Adipocyte (in vitro differentiated cells): ENCODE measurements at regions not wholly inside any gene's neighbourhood (a gene's known extent, or its start where the extent isn't known, plus 50 kb on each side); places are given as distances from the start of the nearest gene placed in this dataset.
"Not testable (repeated sequence)": the region's sequence is repeated elsewhere in the genome, so short reads cannot be mapped to it uniquely, and the experiment has no call there.

Experiments
- DNase-seq: peaks from one replicate; pipeline ENCODE4 v3.0.0-alpha.2; 2015; ENCODE audit warnings: low read depth
- H3K27me3 ChIP-seq: replicated peaks from 2 replicates; pipeline ENCODE4 v1.7.0; 2013; ENCODE audit warnings: mild to moderate bottlenecking, low read length, moderate library complexity; ENCODE audit not compliant: control insufficient read depth, insufficient read depth
- H3K36me3 ChIP-seq: 2 replicates; pipeline ENCODE4 v1.7.0; 2013; ENCODE audit warnings: low read length, mild to moderate bottlenecking, moderate library complexity; ENCODE audit not compliant: control insufficient read depth, insufficient read depth, severe bottlenecking
- H3K4me1 ChIP-seq: 2 replicates; pipeline ENCODE4 v1.7.0; 2013; ENCODE audit warnings: mild to moderate bottlenecking, low read length, moderate library complexity; ENCODE audit not compliant: control insufficient read depth, insufficient read depth
- H3K4me3 ChIP-seq: 2 replicates; pipeline ENCODE4 v1.7.0; 2013; ENCODE audit warnings: mild to moderate bottlenecking, low read length, moderate library complexity
- H3K9ac ChIP-seq: 2 replicates; pipeline ENCODE4 v1.7.0; 2013; ENCODE audit warnings: mild to moderate bottlenecking, low read length, moderate library complexity
- H3K9me3 ChIP-seq: 2 replicates; pipeline ENCODE4 v1.7.0; 2013; ENCODE audit warnings: mild to moderate bottlenecking, low read length, moderate library complexity; ENCODE audit not compliant: control insufficient read depth

DNA sequence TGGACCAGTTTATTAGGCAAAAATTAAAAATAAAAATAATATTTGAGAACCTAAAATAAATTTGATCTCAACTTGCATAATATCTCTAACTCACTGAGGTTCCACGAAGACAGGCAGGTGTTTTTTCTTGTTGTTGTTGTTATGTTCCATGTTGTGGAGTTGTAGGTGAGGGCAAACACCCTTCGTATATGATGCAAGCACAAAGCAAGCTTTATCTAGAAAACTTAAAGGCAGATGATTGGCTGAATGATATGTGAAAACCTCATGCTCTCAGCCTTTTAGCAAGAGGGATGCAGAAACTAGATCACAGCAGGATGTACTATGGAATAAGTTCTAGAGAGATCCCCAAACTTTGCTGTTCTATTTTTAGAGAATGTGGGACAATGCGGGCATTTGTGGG lies 502.7 kb downstream of the ETNK1 start:
- Histone ChIP-seq H3K9ac (no peak overlapping the region), H3K36me3 (no peaks in the 10 kb centered on the region), H3K9me3 (no peaks in the 10 kb centered on the region), H3K27me3 (peaks cover 7% of the 10 kb centered on the region), H3K4me1 (no peaks in the 10 kb centered on the region), H3K4me3 (no peak overlapping the region)
- DNase-seq = no peak

DNA sequence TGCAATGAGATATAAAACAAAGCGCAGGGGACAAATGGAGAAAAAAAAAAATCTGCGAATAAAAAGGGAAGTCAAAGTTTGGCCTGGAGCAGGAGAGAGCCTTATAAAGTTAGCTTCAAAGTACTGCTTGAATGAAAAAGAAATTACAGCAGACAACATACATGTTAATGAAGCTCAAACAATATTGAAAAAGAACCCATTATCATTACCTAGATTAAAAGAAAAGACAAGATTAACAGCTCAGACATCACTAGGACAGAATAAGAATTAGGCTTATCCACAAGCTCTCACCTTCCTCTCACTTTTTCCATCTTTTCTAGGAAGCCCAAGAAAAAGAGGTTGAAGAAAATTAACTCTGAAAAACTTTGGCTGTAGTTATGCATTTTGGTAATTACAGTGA lies 503.5 kb downstream of the ETNK1 start:
- no peaks in the 10 kb centered on the region for H3K4me1 ChIP-seq
- H3K36me3 ChIP-seq = no peaks in the 10 kb centered on the region
- H3K27me3 ChIP-seq = peaks cover 7% of the 10 kb centered on the region
- DNase-seq = no peak
- no peak overlapping the region for H3K4me3 ChIP-seq
- H3K9me3 ChIP-seq = no peaks in the 10 kb centered on the region
- H3K9ac ChIP-seq = no peak overlapping the region

- Histone ChIP-seq H3K4me3 (no peak overlapping the region), H3K9ac (no peak overlapping the region), H3K4me1 (no peaks in the 10 kb centered on the region), H3K27me3 (no peaks in the 10 kb centered on the region), H3K36me3 (no peaks in the 10 kb centered on the region), H3K9me3 (no peaks in the 10 kb centered on the region)
- no peak for DNase-seq
Measured at GRCh38 chr12:23132357-23132756, 507.4 kb downstream of the ETNK1 start.

GRCh38 chr12:23133471-23133870 lies 508.5 kb downstream of the ETNK1 start:
- no peak for DNase-seq
- Histone ChIP-seq H3K4me3 (no peak overlapping the region), H3K27me3 (no peaks in the 10 kb centered on the region), H3K9me3 (no peaks in the 10 kb centered on the region), H3K36me3 (no peaks in the 10 kb centered on the region), H3K4me1 (no peaks in the 10 kb centered on the region), H3K9ac (no peak overlapping the region)

GRCh38 chr12:23139026-23139425 lies 514.1 kb downstream of the ETNK1 start:
- H3K4me3 ChIP-seq = no peak overlapping the region
- H3K36me3 ChIP-seq = no peaks in the 10 kb centered on the region
- no peak overlapping the region for H3K9ac ChIP-seq
- H3K4me1 ChIP-seq = no peaks in the 10 kb centered on the region
- DNase-seq = no peak
- no peaks in the 10 kb centered on the region for H3K9me3 ChIP-seq
- H3K27me3 ChIP-seq = no peaks in the 10 kb centered on the region

- Histone ChIP-seq H3K4me1 (no peaks in the 10 kb centered on the region), H3K9ac (no peak overlapping the region), H3K9me3 (no peaks in the 10 kb centered on the region), H3K36me3 (no peaks in the 10 kb centered on the region), H3K4me3 (no peak overlapping the region), H3K27me3 (no peaks in the 10 kb centered on the region)
- no peak for DNase-seq
Measured at GRCh38 chr12:23140710-23141109, 515.7 kb downstream of the ETNK1 start.

GRCh38 chr12:23141335-23141734 lies 516.4 kb downstream of the ETNK1 start:
- no peak overlapping the region for H3K4me3 ChIP-seq
- DNase-seq = no peak
- H3K36me3 ChIP-seq = no peaks in the 10 kb centered on the region
- no peak overlapping the region for H3K9ac ChIP-seq
- no peaks in the 10 kb centered on the region for H3K4me1 ChIP-seq
- H3K9me3 ChIP-seq = no peaks in the 10 kb centered on the region
- no peaks in the 10 kb centered on the region for H3K27me3 ChIP-seq

DNA sequence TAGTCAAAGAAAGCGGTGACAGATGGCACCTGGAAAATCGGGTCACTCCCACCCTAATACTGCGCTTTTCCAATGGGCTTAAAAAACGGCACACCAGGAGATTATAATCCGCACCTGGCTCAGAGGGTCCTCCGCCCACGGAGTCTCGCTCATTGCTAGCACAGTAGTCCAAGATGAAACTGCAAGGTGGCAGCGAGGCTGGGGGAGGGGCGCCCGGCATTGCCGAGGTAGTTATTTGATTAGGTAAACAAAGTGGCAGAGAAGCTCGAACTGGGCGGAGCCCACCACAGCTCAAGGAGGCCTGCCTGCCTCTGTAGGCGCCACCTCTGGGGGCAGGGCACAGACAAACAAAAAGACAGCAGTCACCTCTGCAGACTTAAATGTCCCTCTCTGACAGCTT lies 521.1 kb downstream of the ETNK1 start:
- H3K9ac ChIP-seq, H3K9me3 ChIP-seq, H3K36me3 ChIP-seq, H3K4me1 ChIP-seq, H3K27me3 ChIP-seq, H3K4me3 ChIP-seq, DNase-seq: not testable (repeated sequence)

GRCh38 chr12:23168459-23168858 lies 543.5 kb downstream of the ETNK1 start:
- H3K27me3 ChIP-seq = no peaks in the 10 kb centered on the region
- H3K36me3 ChIP-seq = no peaks in the 10 kb centered on the region
- no peak for DNase-seq
- no peak overlapping the region for H3K4me3 ChIP-seq
- H3K9ac ChIP-seq = no peak overlapping the region
- peaks cover 2% of the 10 kb centered on the region for H3K4me1 ChIP-seq
- H3K9me3 ChIP-seq = peaks cover 12% of the 10 kb centered on the region

GRCh38 chr12:23169012-23169695 lies 544.2 kb downstream of the ETNK1 start:
- H3K36me3 ChIP-seq = no peaks in the 10 kb centered on the region
- no peak for DNase-seq
- H3K27me3 ChIP-seq = no peaks in the 10 kb centered on the region
- H3K9ac ChIP-seq = no peak overlapping the region
- H3K4me1 ChIP-seq = peaks cover 2% of the 10 kb centered on the region
- peaks cover 12% of the 10 kb centered on the region for H3K9me3 ChIP-seq
- no peak overlapping the region for H3K4me3 ChIP-seq

DNA sequence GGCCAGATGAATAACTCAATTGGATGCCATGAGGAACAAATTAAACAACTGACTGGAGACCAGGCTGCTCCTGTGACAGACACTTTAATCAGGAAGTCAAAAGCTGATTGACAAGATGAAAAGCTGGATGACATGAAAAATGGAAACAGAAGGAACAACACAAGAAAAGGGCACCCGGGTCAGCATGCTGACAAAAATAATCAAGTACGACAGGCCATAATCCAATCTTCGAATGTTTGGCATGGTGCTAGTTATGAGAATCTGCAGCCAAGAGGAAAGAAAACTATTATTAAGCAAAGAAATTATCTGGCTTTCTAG lies 544.7 kb downstream of the ETNK1 start:
- Histone ChIP-seq H3K27me3 (no peaks in the 10 kb centered on the region), H3K9ac (no peak overlapping the region), H3K36me3 (no peaks in the 10 kb centered on the region), H3K4me1 (peaks cover 2% of the 10 kb centered on the region), H3K4me3 (no peak overlapping the region), H3K9me3 (peaks cover 12% of the 10 kb centered on the region)
- no peak for DNase-seq

GRCh38 chr12:23174917-23175316 lies 549.9 kb downstream of the ETNK1 start:
- no peak overlapping the region for H3K9ac ChIP-seq
- H3K27me3 ChIP-seq = no peaks in the 10 kb centered on the region
- no peaks in the 10 kb centered on the region for H3K36me3 ChIP-seq
- no peaks in the 10 kb centered on the region for H3K9me3 ChIP-seq
- no peak overlapping the region for H3K4me3 ChIP-seq
- DNase-seq = no peak
- H3K4me1 ChIP-seq = no peaks in the 10 kb centered on the region
